Activated CD4-positive, CD25-positive, alpha-beta regulatory T cell treated with anti-CD3 and anti-CD28 coated beads, Interleukin-2, amount 50 U/mL, for 72 hours (primary cell): ENCODE measurements at regions not wholly inside any gene's neighbourhood (a gene's known extent, or its start where the extent isn't known, plus 50 kb on each side); places are given as distances from the start of the nearest gene placed in this dataset.

Source experiments
- DNase-seq: peaks from one replicate; pipeline ENCODE4 v3.0.0; 2021

- no peak for DNase-seq
These were observed 381.2 kb downstream of the LPIN1 start for GRCh38 chr2:12127638-12128037.

GRCh38 chr2:12131975-12132374 is 385.5 kb downstream of the LPIN1 start:
- no peak for DNase-seq

- no peak for DNase-seq
These were observed 395.3 kb downstream of the LPIN1 start for GRCh38 chr2:12141618-12142258.

GRCh38 chr2:12151716-12152115 is 405.3 kb downstream of the LPIN1 start:
- no peak for DNase-seq

- DNase-seq = no peak
These were observed 406.5 kb downstream of the LPIN1 start for GRCh38 chr2:12152888-12153287.

- DNase-seq = no peak
These were observed 409.0 kb downstream of the LPIN1 start for GRCh38 chr2:12155303-12156051.

GRCh38 chr2:12156349-12156748 is 409.9 kb downstream of the LPIN1 start:
- DNase-seq = no peak

GRCh38 chr2:12161085-12161484 is 414.7 kb downstream of the LPIN1 start:
- DNase-seq = no peak

- no peak for DNase-seq
These were observed 416.1 kb downstream of the LPIN1 start for GRCh38 chr2:12162269-12163247.

GRCh38 chr2:12163866-12164265 is 417.4 kb downstream of the LPIN1 start:
- DNase-seq = no peak

- no peak for DNase-seq
These were observed 418.3 kb downstream of the LPIN1 start for GRCh38 chr2:12164689-12165088.

- DNase-seq = no peak
These were observed 421.3 kb downstream of the LPIN1 start for GRCh38 chr2:12167525-12168317.

- DNase-seq = no peak
These were observed 421.9 kb downstream of the LPIN1 start for GRCh38 chr2:12168354-12168753.

- no peak for DNase-seq
These were observed 422.5 kb downstream of the LPIN1 start for GRCh38 chr2:12168791-12169388.

- DNase-seq = no peak
These were observed 423.3 kb downstream of the LPIN1 start for GRCh38 chr2:12169721-12170120.

- DNase-seq = no peak
These were observed 423.7 kb downstream of the LPIN1 start for GRCh38 chr2:12170121-12170520.

GRCh38 chr2:12173271-12173942 is 427.0 kb downstream of the LPIN1 start:
- no peak for DNase-seq

GRCh38 chr2:12173943-12174340 is 427.5 kb downstream of the LPIN1 start:
- no peak for DNase-seq

GRCh38 chr2:12175323-12175722 is 428.9 kb downstream of the LPIN1 start:
- no peak for DNase-seq

- no peak for DNase-seq
These were observed 430.4 kb downstream of the LPIN1 start for GRCh38 chr2:12176623-12177454.
